HepG2 (cell line): ENCODE measurements at regions not wholly inside any gene's neighbourhood (a gene's known extent, or its start where the extent isn't known, plus 50 kb on each side); places are given as distances from the start of the nearest gene placed in this dataset.

ENCODE experiments used
- ATAC-seq: fragments of 200-7000 bp; cut with Tn5 transposase; 3 replicates; pipeline ENCODE4 v1.9.1; 2020; ENCODE audit warnings: mild to moderate bottlenecking, moderate library complexity
- BruUV-seq: library from RNA; stranded (reverse); fragments of 400-500 nt; replicated peaks from 2 replicates; lab custom pipeline; 2021; lab: Mats Ljungman, UMichigan
- CTCF ChIA-PET: fragments of 300-600 bp; formaldehyde crosslinking; extraction: SDS; loops from one replicate; lab custom pipeline; 2021; ENCODE audit warnings: low total read pairs, inconsistent platforms, low intra/inter-chr PET ratio; lab: Yijun Ruan, JAX
- POLR2A ChIA-PET: fragments of 350-600 bp; sonication (Branson Sonifier 250); formaldehyde crosslinking; loops from one replicate; lab custom pipeline; 2020; ENCODE audit warnings: antibody characterized with exemption, inconsistent platforms; lab: Yijun Ruan, JAX
- DNase-seq: peaks from one replicate; pipeline ENCODE4 v3.0.0-alpha.2; 2015; ENCODE audit warnings: low spot score
- FAIRE-seq: peaks from 3 replicates; lab custom pipeline; 2011; peaks lifted over from hg19 to GRCh38; lab: Jason Lieb, UNC
- H2AFZ ChIP-seq: one replicate; pipeline ENCODE4 v1.6.1; 2011; ENCODE audit warnings: low read length, inconsistent platforms
- H3K27ac ChIP-seq: fragments of 300-600 bp; 3 replicates; pipeline ENCODE4 v1.8.0; 2011; ENCODE audit warnings: mixed run types, mild to moderate bottlenecking, mixed read lengths, low read length, inconsistent platforms; ENCODE audit not compliant: insufficient read depth; ENCODE audit errors: extremely low read length
- H3K27me3 ChIP-seq, 2 experiments: fragments of 200-600 bp in 1 of 2; 2 replicates in 1 of 2; 3 replicates in 1 of 2; pipeline versions ENCODE4 v1.6.0 to v1.8.0; 2011; ENCODE audit warnings: low read length in 2 of 2, mild to moderate bottlenecking in 2 of 2, moderate library complexity in 2 of 2, inconsistent platforms in 1 of 2; ENCODE audit not compliant: insufficient read depth in 2 of 2, control insufficient read depth in 1 of 2
- H3K36me3 ChIP-seq, 2 experiments: fragments of 200-600 bp in 1 of 2; replicated peaks in 1 of 2; 2 replicates in 1 of 2; 3 replicates in 1 of 2; pipeline versions ENCODE4 v1.5.1 to v1.8.0; 2011; ENCODE audit warnings: low read length in 2 of 2, inconsistent platforms in 1 of 2; ENCODE audit not compliant: insufficient read depth in 2 of 2, control insufficient read depth in 1 of 2
- H3K4me1 ChIP-seq: 2 replicates; pipeline ENCODE4 v1.5.1; 2012; ENCODE audit warnings: low read length, inconsistent platforms; ENCODE audit not compliant: insufficient read depth
- H3K4me2 ChIP-seq: 2 replicates; pipeline ENCODE4 v1.6.0; 2011; ENCODE audit warnings: low read depth, low read length, inconsistent platforms
- H3K4me3 ChIP-seq, 3 experiments: fragments of 200-600 bp in 1 of 3; sonication (generic), shearing (Covaris generic) in 1 of 3; replicated peaks in 1 of 3; 2 replicates each; pipeline ENCODE4 v1.5.1; 2011 to 2016; ENCODE audit warnings: low read length in 3 of 3, inconsistent platforms in 2 of 3, low read depth in 2 of 3, mild to moderate bottlenecking in 2 of 3, control low read depth in 1 of 3, mixed read lengths in 1 of 3; ENCODE audit not compliant: insufficient read depth in 1 of 3
- H3K79me2 ChIP-seq: one replicate; pipeline ENCODE4 v1.6.1; 2011; ENCODE audit warnings: low read length, inconsistent platforms; ENCODE audit not compliant: insufficient read depth
- H3K9ac ChIP-seq: 2 replicates; pipeline ENCODE4 v1.6.0; 2011; ENCODE audit warnings: mild to moderate bottlenecking, low read depth, low read length, inconsistent platforms; ENCODE audit not compliant: insufficient read depth
- H3K9me3 ChIP-seq: 2 replicates; pipeline ENCODE4 v1.5.1; 2012; ENCODE audit warnings: mild to moderate bottlenecking, low read length
- H4K20me1 ChIP-seq: 2 replicates; pipeline ENCODE4 v1.6.0; 2011; ENCODE audit warnings: inconsistent platforms, mild to moderate bottlenecking, low read length, moderate library complexity; ENCODE audit not compliant: insufficient read depth
- AGO2 ChIP-seq: fragments of 200-400 bp; formaldehyde crosslinking; optimal IDR thresholded peaks from 2 replicates; pipeline ENCODE3; 2017; ENCODE audit warnings: mild to moderate bottlenecking, low read depth, low read length, moderate library complexity
- BORCS8-MEF2B ChIP-seq: sonication (generic); formaldehyde crosslinking; IDR thresholded peaks from 2 replicates; pipeline ENCODE4 v1.8.0; 2022; ENCODE audit warnings: mild to moderate bottlenecking, missing genetic modification reagents
- CREBL2 ChIP-seq: sonication (generic); formaldehyde crosslinking; IDR thresholded peaks from 2 replicates; pipeline ENCODE4 v1.8.1; 2023; ENCODE audit warnings: missing genetic modification reagents, mild to moderate bottlenecking, borderline replicate concordance
- MLX ChIP-seq: IDR thresholded peaks from 2 replicates; pipeline ENCODE4 v1.6.1; 2016
- SIN3B ChIP-seq: fragments of 150-350 bp; IDR thresholded peaks from 2 replicates; pipeline ENCODE4 v1.6.1; 2014; ENCODE audit warnings: low read length
- XRCC5 ChIP-seq: fragments of 200-400 bp; formaldehyde crosslinking; optimal IDR thresholded peaks from 2 replicates; pipeline ENCODE3; 2017; ENCODE audit warnings: mild to moderate bottlenecking, low read length
- ZBTB10 ChIP-seq: sonication (generic); formaldehyde crosslinking; IDR thresholded peaks from 2 replicates; pipeline ENCODE4 v1.4.0; 2020; ENCODE audit warnings: missing genetic modification reagents, borderline replicate concordance
- ZBTB26 ChIP-seq: IDR thresholded peaks from 2 replicates; pipeline ENCODE4 v1.6.1; 2016; ENCODE audit warnings: missing compliant biosample characterization, missing genetic modification reagents, borderline replicate concordance
- ZBTB3 ChIP-seq: sonication (generic); formaldehyde crosslinking; IDR thresholded peaks from 2 replicates; pipeline ENCODE4 v1.4.0; 2020; ENCODE audit warnings: low read depth, mild to moderate bottlenecking, moderate library complexity, missing genetic modification reagents, borderline replicate concordance
- ZFP36L2 ChIP-seq: sonication (generic); formaldehyde crosslinking; IDR thresholded peaks from 2 replicates; pipeline ENCODE4 v1.4.0; 2020; ENCODE audit warnings: missing genetic modification reagents
- ZNF10 ChIP-seq: sonication (generic); formaldehyde crosslinking; IDR thresholded peaks from 2 replicates; pipeline ENCODE4 v1.4.0; 2020; ENCODE audit warnings: mild to moderate bottlenecking, low read depth, missing genetic modification reagents, borderline replicate concordance
- in situ Hi-C: cut with HindIII; loops from 2 replicates; pipeline ENCODE4 v1.10.0; 2017; ENCODE audit warnings: low pct_unique_long_range_greater_than_20kb; ENCODE audit not compliant: extremely low pct_ligation_motif_present
- intact Hi-C: fragments of 100-400 bp; cut with micrococcal nuclease; formaldehyde crosslinking; loops from one replicate; pipeline ENCODE4 v1.10.0; 2022; ENCODE audit not compliant: unreplicated experiment

GRCh38 chr15:81573098-81573746 is 199.2 kb upstream of the TMC3 start (continued):
- TF ChIP-seq SIN3B: no peak
- no peak for TF ChIP-seq ZBTB3 (CRISPR knock-in tag)
- no peak for TF ChIP-seq ZBTB10

GRCh38 chr15:81572190-81572589 is 198.2 kb upstream of the TMC3 start:
- H3K4me2 ChIP-seq: no peak overlapping the region
- intact Hi-C loops: no loop called here
- ATAC-seq (no peak), DNase-seq (no peak), FAIRE-seq (no peak)
- ChIA-PET CTCF (no interaction called here), POLR2A (no interaction called here)
- no peak for TF ChIP-seq XRCC5
- TF ChIP-seq ZBTB26 (CRISPR knock-in tag): no peak
- no peak for TF ChIP-seq CREBL2 (CRISPR knock-in tag)
- no peak for TF ChIP-seq BORCS8-MEF2B
- TF ChIP-seq ZNF10 (CRISPR knock-in tag): no peak
- TF ChIP-seq AGO2: no peak
- TF ChIP-seq MLX (CRISPR knock-in tag): no peak
- no peak for TF ChIP-seq ZFP36L2
- no peaks in the 10 kb centered on the region for H4K20me1 ChIP-seq
- no peaks in the 10 kb centered on the region for H3K79me2 ChIP-seq
- H3K9ac ChIP-seq: no peak overlapping the region
- H3K27ac ChIP-seq: no peak overlapping the region
- H3K4me1 ChIP-seq: no peaks in the 10 kb centered on the region
- BruUV-seq: no TSS peak
- in situ Hi-C loops: no loop called here
- H3K9me3 ChIP-seq: no peaks in the 10 kb centered on the region
- H3K4me3 ChIP-seq: no peak overlapping the region
- no peak overlapping the region for H2AFZ ChIP-seq
- H3K36me3 ChIP-seq: no peaks in the 10 kb centered on the region
- H3K27me3 ChIP-seq: no peaks in the 10 kb centered on the region
